Osteoblast (primary cell): ENCODE measurements at regions not wholly inside any gene's neighbourhood (a gene's known extent, or its start where the extent isn't known, plus 50 kb on each side); places are given as distances from the start of the nearest gene placed in this dataset.

Source experiments
- DNase-seq: peaks from one replicate; pipeline ENCODE4 v3.0.0; 2011; ENCODE audit warnings: low spot score, mixed read lengths; ENCODE audit not compliant: insufficient read length; ENCODE audit errors: missing footprints
- H2AFZ ChIP-seq: 2 replicates; pipeline ENCODE4 v1.6.0; 2011; ENCODE audit warnings: mild to moderate bottlenecking, low read length
- H3K27ac ChIP-seq: 2 replicates; pipeline ENCODE4 v1.5.1; 2011; ENCODE audit warnings: mild to moderate bottlenecking, low read depth, low read length, moderate library complexity
- H3K27me3 ChIP-seq: 2 replicates; pipeline ENCODE4 v1.6.0; 2012; ENCODE audit warnings: mild to moderate bottlenecking, control low read depth, inconsistent platforms, low read length, moderate library complexity; ENCODE audit not compliant: insufficient read depth
- H3K36me3 ChIP-seq: 2 replicates; pipeline ENCODE4 v1.5.1; 2011; ENCODE audit warnings: mild to moderate bottlenecking, low read length, control low read depth, moderate library complexity; ENCODE audit not compliant: insufficient read depth
- H3K4me1 ChIP-seq: 2 replicates; pipeline ENCODE4 v1.5.1; 2011; ENCODE audit warnings: mild to moderate bottlenecking, low read length, control low read depth, moderate library complexity; ENCODE audit not compliant: insufficient read depth
- H3K4me2 ChIP-seq: 2 replicates; pipeline ENCODE4 v1.6.0; 2011; ENCODE audit warnings: mild to moderate bottlenecking, low read length; ENCODE audit not compliant: insufficient read depth
- H3K4me3 ChIP-seq: fragments of 200-600 bp; sonication (generic); 3 replicates; pipeline ENCODE4 v1.5.1; 2012; ENCODE audit warnings: mild to moderate bottlenecking, low read length, inconsistent platforms; ENCODE audit not compliant: insufficient read depth
- H3K79me2 ChIP-seq: 2 replicates; pipeline ENCODE4 v1.6.0; 2012; ENCODE audit warnings: mild to moderate bottlenecking, low read length, control low read depth, inconsistent platforms; ENCODE audit not compliant: insufficient read depth
- H3K9me3 ChIP-seq: 2 replicates; pipeline ENCODE4 v1.5.1; 2011; ENCODE audit warnings: low read depth, low read length, control low read depth
- H4K20me1 ChIP-seq: 2 replicates; pipeline ENCODE4 v1.6.0; 2012; ENCODE audit warnings: mild to moderate bottlenecking, low read length, control low read depth; ENCODE audit not compliant: insufficient read depth
- CTCF ChIP-seq: IDR thresholded peaks from 2 replicates; pipeline ENCODE4 v1.5.1; 2011; ENCODE audit warnings: mild to moderate bottlenecking, low read depth, low read length, moderate library complexity; ENCODE audit errors: extremely low read depth

- Histone ChIP-seq H4K20me1 (no peaks in the 10 kb centered on the region), H3K36me3 (no peaks in the 10 kb centered on the region), H2AFZ (no peak overlapping the region), H3K4me3 (no peak overlapping the region), H3K9me3 (no peaks in the 10 kb centered on the region), H3K27me3 (peaks cover 6% of the 10 kb centered on the region), H3K4me1 (no peaks in the 10 kb centered on the region), H3K4me2 (no peak overlapping the region), H3K27ac (no peak overlapping the region), H3K79me2 (no peaks in the 10 kb centered on the region)
- TF ChIP-seq CTCF: no peak
- DNase-seq: no peak
These were observed 115.7 kb upstream of the GDF10 start for GRCh38 chr10:47184273-47184672.

- Histone ChIP-seq H4K20me1 (no peaks in the 10 kb centered on the region), H3K27me3 (peaks cover 8% of the 10 kb centered on the region), H3K36me3 (no peaks in the 10 kb centered on the region), H3K4me1 (no peaks in the 10 kb centered on the region), H3K9me3 (no peaks in the 10 kb centered on the region), H3K27ac (no peak overlapping the region), H3K4me3 (no peak overlapping the region), H3K4me2 (no peak overlapping the region), H3K79me2 (no peaks in the 10 kb centered on the region), H2AFZ (no peak overlapping the region)
- TF ChIP-seq CTCF: no peak
- no peak for DNase-seq
These were observed 115.2 kb upstream of the GDF10 start for GRCh38 chr10:47184724-47185330.

- Histone ChIP-seq H3K36me3 (no peaks in the 10 kb centered on the region), H2AFZ (no peak overlapping the region), H4K20me1 (no peaks in the 10 kb centered on the region), H3K79me2 (no peaks in the 10 kb centered on the region), H3K4me1 (no peaks in the 10 kb centered on the region), H3K4me2 (no peak overlapping the region), H3K27ac (no peak overlapping the region), H3K27me3 (peaks cover 9% of the 10 kb centered on the region), H3K9me3 (no peaks in the 10 kb centered on the region), H3K4me3 (no peak overlapping the region)
- no peak for DNase-seq
- no peak for TF ChIP-seq CTCF
These were observed 113.1 kb upstream of the GDF10 start for GRCh38 chr10:47186941-47187340.

GRCh38 chr10:47187592-47187991 lies 112.4 kb upstream of the GDF10 start:
- Histone ChIP-seq H3K27me3 (peaks cover 9% of the 10 kb centered on the region), H3K4me3 (no peak overlapping the region), H3K4me2 (no peak overlapping the region), H4K20me1 (no peaks in the 10 kb centered on the region), H2AFZ (no peak overlapping the region), H3K9me3 (no peaks in the 10 kb centered on the region), H3K27ac (no peak overlapping the region), H3K79me2 (no peaks in the 10 kb centered on the region), H3K36me3 (no peaks in the 10 kb centered on the region), H3K4me1 (no peaks in the 10 kb centered on the region)
- TF ChIP-seq CTCF: no peak
- DNase-seq: no peak
